SH-SY5Y (cell line): ENCODE measurements at regions not wholly inside any gene's neighbourhood (a gene's known extent, or its start where the extent isn't known, plus 50 kb on each side); places are given as distances from the start of the nearest gene placed in this dataset.

Experiments
- GATA2 ChIP-seq: IDR thresholded peaks from 2 replicates; pipeline ENCODE4 v1.6.1; 2011; ENCODE audit warnings: mild to moderate bottlenecking, low read depth, low read length
- GATA3 ChIP-seq: IDR thresholded peaks from 2 replicates; pipeline ENCODE4 v1.6.1; 2011; ENCODE audit warnings: low read depth, mild to moderate bottlenecking, low read length, moderate library complexity

DNA sequence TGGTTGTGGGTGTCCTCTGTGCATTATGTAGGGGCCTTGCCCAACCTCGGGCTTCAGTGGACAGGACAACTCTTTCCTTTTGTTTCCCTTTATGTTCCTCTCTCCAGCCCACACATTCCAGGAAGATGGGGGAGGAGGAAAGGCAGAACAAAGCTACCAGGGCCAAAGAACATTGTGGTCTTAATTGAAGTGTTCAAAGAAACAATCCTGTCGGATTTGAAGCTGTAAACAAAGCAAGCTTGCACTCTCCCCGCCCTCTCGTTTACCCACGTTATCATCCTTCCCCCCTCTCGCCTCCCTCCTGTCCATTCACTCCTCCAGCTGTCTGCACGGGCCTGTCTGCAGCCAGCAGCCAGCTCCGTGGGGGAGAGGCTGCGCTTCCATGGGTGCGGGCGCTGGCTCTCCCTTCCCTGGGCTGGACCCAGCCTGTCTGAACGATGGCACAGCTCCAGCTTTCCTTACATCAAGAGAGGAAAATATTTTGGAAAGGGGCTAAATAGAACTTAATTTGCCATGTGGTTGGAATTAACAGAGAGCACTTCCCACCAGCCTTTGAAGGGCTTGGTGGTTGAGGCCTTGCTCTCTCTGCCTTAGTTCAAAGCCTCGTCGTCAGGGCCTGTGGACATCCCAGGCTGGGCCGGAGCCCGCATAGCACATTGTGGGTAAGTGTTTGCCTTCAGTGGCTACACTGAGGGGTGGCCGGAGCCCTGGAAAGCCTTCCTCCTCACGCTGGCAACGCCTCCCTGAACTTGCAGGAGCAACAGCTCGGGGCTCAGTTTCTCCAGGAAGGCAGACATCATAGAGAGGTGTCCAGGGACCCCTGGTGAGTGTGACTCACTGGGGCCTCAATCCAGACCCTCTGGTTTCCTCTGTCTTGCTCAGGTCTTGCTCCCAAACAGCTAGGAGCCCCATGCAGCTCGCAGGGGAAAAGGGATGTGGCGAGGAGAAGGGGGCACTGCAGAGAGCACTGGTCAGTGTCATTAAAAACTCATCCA lies 60.6 kb upstream of the HS6ST1 start:
- no peak for TF ChIP-seq GATA2
- no peak for TF ChIP-seq GATA3
